DOHH2 (cell line): ENCODE measurements at regions not wholly inside any gene's neighbourhood (a gene's known extent, or its start where the extent isn't known, plus 50 kb on each side); places are given as distances from the start of the nearest gene placed in this dataset.

Experiments used
- CTCF ChIP-seq: fragments of 200-600 bp; sonication (generic); IDR thresholded peaks from one replicate; pipeline ENCODE4 v1.5.1; 2014; ENCODE audit warnings: antibody characterized with exemption, mild to moderate bottlenecking, low read depth, low read length; ENCODE audit not compliant: poor library complexity, severe bottlenecking
- EZH2phosphoT487 ChIP-seq: fragments of 200-600 bp; sonication (generic); IDR thresholded peaks from 2 replicates; pipeline ENCODE4 v1.6.1; 2017; ENCODE audit warnings: borderline replicate concordance, mild to moderate bottlenecking, antibody characterized with exemption, low read length, moderate library complexity, mixed read lengths

- TF ChIP-seq CTCF (no peak), EZH2phosphoT487 (no peak)
These were observed 122.4 kb upstream of the CENPW start for GRCh38 chr6:126217497-126217896.
